GM23338 (cell line): ENCODE measurements at regions not wholly inside any gene's neighbourhood (a gene's known extent, or its start where the extent isn't known, plus 50 kb on each side); places are given as distances from the start of the nearest gene placed in this dataset.

ENCODE experiments used
- EZH2 ChIP-seq: fragments of 200-600 bp; sonication (generic); IDR thresholded peaks from one replicate; pipeline ENCODE4 v1.8.0; 2017; ENCODE audit warnings: antibody characterized with exemption, mild to moderate bottlenecking, low read depth; ENCODE audit not compliant: unreplicated experiment
- JUNB ChIP-seq: IDR thresholded peaks from one replicate; pipeline ENCODE4 v1.6.1; 2016; ENCODE audit warnings: antibody characterized with exemption; ENCODE audit not compliant: unreplicated experiment
- NANOG ChIP-seq: IDR thresholded peaks from 2 replicates; pipeline ENCODE4 v1.6.1; 2016; ENCODE audit warnings: antibody characterized with exemption, borderline replicate concordance
- REST ChIP-seq: IDR thresholded peaks from one replicate; pipeline ENCODE4 v1.6.1; 2018; ENCODE audit warnings: antibody characterized with exemption; ENCODE audit not compliant: unreplicated experiment
- ZNF114 ChIP-seq: fragments of 250-450 bp; sonication (Bioruptor Pico); IDR thresholded peaks from 2 replicates; pipeline ENCODE4 v1.5.0; 2020; ENCODE audit warnings: mild to moderate bottlenecking, moderate library complexity
- TF ChIP-seq, protein P1 (sequence below): fragments of 250-450 bp; sonication (Bioruptor Pico); IDR thresholded peaks from 2 replicates; pipeline ENCODE4 v1.5.0; 2020; ENCODE audit warnings: mild to moderate bottlenecking, moderate library complexity
- TF ChIP-seq, protein P2 (sequence below), 2 experiments: fragments of 200-600 bp in 1 of 2; sonication (generic) in 1 of 2; conservative IDR thresholded peaks; 2 replicates each; pipeline versions ENCODE4 v1.5.1 to v1.6.1; 2016 to 2017; ENCODE audit warnings: antibody characterized with exemption in 2 of 2, low read depth in 2 of 2, mild to moderate bottlenecking in 2 of 2, moderate library complexity in 1 of 2

DNA sequence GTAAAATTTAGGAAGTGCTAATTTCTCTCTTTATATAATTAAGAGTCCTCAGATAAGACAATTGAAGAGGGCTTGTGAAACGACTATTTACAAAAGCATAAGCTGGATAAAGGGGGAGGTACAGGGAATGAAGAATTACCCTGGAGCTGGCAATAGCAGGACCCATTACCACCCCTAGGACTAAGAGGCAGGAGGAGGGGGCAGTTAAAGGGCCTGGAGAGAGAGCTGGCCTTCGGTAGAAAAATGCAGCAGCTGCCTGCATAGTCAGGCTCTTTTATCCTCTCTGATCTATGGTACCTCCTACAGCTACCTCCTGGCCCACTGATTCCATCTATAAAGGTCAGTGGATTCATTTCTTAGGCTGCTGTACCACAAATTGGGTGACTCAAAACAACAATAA is 57.7 kb upstream of the TRPC3 start (continued):
- TF ChIP-seq, protein P1, sequence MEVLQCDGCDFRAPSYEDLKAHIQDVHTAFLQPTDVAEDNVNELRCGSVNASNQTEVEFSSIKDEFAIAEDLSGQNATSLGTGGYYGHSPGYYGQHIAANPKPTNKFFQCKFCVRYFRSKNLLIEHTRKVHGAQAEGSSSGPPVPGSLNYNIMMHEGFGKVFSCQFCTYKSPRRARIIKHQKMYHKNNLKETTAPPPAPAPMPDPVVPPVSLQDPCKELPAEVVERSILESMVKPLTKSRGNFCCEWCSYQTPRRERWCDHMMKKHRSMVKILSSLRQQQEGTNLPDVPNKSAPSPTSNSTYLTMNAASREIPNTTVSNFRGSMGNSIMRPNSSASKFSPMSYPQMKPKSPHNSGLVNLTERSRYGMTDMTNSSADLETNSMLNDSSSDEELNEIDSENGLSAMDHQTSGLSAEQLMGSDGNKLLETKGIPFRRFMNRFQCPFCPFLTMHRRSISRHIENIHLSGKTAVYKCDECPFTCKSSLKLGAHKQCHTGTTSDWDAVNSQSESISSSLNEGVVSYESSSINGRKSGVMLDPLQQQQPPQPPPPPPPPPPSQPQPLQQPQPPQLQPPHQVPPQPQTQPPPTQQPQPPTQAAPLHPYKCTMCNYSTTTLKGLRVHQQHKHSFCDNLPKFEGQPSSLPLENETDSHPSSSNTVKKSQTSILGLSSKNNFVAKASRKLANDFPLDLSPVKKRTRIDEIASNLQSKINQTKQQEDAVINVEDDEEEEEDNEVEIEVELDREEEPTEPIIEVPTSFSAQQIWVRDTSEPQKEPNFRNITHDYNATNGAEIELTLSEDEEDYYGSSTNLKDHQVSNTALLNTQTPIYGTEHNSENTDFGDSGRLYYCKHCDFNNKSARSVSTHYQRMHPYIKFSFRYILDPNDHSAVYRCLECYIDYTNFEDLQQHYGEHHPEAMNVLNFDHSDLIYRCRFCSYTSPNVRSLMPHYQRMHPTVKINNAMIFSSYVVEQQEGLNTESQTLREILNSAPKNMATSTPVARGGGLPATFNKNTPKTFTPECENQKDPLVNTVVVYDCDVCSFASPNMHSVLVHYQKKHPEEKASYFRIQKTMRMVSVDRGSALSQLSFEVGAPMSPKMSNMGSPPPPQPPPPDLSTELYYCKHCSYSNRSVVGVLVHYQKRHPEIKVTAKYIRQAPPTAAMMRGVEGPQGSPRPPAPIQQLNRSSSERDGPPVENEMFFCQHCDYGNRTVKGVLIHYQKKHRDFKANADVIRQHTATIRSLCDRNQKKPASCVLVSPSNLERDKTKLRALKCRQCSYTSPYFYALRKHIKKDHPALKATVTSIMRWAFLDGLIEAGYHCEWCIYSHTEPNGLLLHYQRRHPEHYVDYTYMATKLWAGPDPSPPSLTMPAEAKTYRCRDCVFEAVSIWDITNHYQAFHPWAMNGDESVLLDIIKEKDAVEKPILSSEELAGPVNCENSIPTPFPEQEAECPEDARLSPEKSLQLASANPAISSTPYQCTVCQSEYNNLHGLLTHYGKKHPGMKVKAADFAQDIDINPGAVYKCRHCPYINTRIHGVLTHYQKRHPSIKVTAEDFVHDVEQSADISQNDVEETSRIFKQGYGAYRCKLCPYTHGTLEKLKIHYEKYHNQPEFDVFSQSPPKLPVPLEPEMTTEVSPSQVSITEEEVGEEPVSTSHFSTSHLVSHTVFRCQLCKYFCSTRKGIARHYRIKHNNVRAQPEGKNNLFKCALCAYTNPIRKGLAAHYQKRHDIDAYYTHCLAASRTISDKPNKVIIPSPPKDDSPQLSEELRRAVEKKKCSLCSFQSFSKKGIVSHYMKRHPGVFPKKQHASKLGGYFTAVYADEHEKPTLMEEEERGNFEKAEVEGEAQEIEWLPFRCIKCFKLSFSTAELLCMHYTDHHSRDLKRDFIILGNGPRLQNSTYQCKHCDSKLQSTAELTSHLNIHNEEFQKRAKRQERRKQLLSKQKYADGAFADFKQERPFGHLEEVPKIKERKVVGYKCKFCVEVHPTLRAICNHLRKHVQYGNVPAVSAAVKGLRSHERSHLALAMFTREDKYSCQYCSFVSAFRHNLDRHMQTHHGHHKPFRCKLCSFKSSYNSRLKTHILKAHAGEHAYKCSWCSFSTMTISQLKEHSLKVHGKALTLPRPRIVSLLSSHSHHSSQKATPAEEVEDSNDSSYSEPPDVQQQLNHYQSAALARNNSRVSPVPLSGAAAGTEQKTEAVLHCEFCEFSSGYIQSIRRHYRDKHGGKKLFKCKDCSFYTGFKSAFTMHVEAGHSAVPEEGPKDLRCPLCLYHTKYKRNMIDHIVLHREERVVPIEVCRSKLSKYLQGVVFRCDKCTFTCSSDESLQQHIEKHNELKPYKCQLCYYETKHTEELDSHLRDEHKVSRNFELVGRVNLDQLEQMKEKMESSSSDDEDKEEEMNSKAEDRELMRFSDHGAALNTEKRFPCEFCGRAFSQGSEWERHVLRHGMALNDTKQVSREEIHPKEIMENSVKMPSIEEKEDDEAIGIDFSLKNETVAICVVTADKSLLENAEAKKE (CRISPR knock-in tag) = no peak
- TF ChIP-seq, protein P2, sequence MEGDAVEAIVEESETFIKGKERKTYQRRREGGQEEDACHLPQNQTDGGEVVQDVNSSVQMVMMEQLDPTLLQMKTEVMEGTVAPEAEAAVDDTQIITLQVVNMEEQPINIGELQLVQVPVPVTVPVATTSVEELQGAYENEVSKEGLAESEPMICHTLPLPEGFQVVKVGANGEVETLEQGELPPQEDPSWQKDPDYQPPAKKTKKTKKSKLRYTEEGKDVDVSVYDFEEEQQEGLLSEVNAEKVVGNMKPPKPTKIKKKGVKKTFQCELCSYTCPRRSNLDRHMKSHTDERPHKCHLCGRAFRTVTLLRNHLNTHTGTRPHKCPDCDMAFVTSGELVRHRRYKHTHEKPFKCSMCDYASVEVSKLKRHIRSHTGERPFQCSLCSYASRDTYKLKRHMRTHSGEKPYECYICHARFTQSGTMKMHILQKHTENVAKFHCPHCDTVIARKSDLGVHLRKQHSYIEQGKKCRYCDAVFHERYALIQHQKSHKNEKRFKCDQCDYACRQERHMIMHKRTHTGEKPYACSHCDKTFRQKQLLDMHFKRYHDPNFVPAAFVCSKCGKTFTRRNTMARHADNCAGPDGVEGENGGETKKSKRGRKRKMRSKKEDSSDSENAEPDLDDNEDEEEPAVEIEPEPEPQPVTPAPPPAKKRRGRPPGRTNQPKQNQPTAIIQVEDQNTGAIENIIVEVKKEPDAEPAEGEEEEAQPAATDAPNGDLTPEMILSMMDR (conservative IDR thresholded peaks at IDR 0.05; ENCODE audit: low read depth in 2 of 2) = no peak
- TF ChIP-seq ZNF114 (CRISPR knock-in tag) (no peak), EZH2 (no peak), NANOG (no peak), REST (no peak), JUNB (no peak)
